ENCODE measurements at regions not wholly inside any gene's neighbourhood (a gene's known extent, or its start where the extent isn't known, plus 50 kb on each side); places are given as distances from the start of the nearest gene placed in this dataset.

DNA sequence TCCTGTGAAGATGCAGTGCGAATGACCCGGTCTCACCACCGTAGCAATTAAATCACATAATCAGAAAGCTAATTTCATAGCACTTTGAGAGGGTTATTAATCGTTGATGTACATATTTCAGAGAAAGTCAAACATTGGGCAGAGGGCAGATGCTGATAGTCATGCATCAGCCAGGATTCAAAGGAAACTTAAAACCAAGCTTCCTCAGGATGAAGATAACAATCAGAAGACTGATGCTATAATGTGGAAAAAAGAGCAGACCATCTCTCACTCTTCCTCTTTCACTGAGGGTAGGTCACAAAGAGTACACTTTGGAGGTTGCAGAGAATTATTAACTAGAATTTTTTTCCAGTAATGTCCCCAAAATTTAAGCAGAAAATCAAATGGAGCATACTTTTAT, 1027.7 kb upstream of the ZEB2 start:
- Histone ChIP-seq H3K4me1 (no peaks in the 10 kb centered on the region), H3K36me3 (no peaks in the 10 kb centered on the region), H3K27me3 (no peaks in the 10 kb centered on the region), H3K9me3 (no peaks in the 10 kb centered on the region), H3K4me3 (no peak overlapping the region), H3K27ac (no peak overlapping the region)
- intact Hi-C loops (cut with DNase I) = no loop called here
- ATAC-seq (no peak), DNase-seq (no peak)
- no peak for TF ChIP-seq CTCF (IDR thresholded peaks at IDR 0.05)

- no peaks in the 10 kb centered on the region for H3K9me3 ChIP-seq
- no peak for TF ChIP-seq CTCF (IDR thresholded peaks at IDR 0.05)
- no peaks in the 10 kb centered on the region for H3K36me3 ChIP-seq
- intact Hi-C loops (cut with DNase I) = no loop called here
- no peak for ATAC-seq
- DNase-seq = no peak
- no peak overlapping the region for H3K27ac ChIP-seq
- no peaks in the 10 kb centered on the region for H3K4me1 ChIP-seq
- no peaks in the 10 kb centered on the region for H3K27me3 ChIP-seq
- no peak overlapping the region for H3K4me3 ChIP-seq
Observed at GRCh38 chr2:145546091-145546490, 1026.2 kb upstream of the ZEB2 start.

DNA sequence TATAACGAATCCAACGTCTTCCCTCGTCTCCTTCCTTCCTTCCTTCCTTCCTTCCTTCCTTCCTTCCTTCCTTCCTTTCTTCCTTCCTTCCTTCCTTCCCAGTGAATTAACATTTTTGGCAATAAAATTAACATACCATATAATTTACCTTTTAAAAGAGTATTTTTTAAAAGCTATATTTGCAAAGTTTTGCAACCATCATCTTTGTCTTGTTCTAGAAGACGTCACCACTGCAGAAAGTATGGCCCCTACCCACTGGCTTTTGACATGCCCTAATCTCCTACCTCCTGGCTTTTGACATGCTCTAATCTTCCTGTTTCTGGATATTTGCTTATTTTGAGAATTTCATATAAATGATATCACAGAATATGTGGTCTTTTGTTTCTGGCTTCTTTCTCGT, 1023.9 kb upstream of the ZEB2 start:
- Histone ChIP-seq H3K27ac (no peak overlapping the region), H3K36me3 (no peaks in the 10 kb centered on the region), H3K4me3 (no peak overlapping the region), H3K9me3 (no peaks in the 10 kb centered on the region), H3K4me1 (no peaks in the 10 kb centered on the region), H3K27me3 (no peaks in the 10 kb centered on the region)
- TF ChIP-seq CTCF (IDR thresholded peaks at IDR 0.05) = no peak
- intact Hi-C loops (cut with DNase I) = no loop called here
- DNase-seq (no peak), ATAC-seq (no peak)

GRCh38 chr2:145543155-145543554, 1023.2 kb upstream of the ZEB2 start:
- ATAC-seq (no peak), DNase-seq (no peak)
- intact Hi-C loops (cut with DNase I) = no loop called here
- Histone ChIP-seq H3K4me1 (no peaks in the 10 kb centered on the region), H3K36me3 (no peaks in the 10 kb centered on the region), H3K4me3 (no peak overlapping the region), H3K27me3 (no peaks in the 10 kb centered on the region), H3K9me3 (no peaks in the 10 kb centered on the region), H3K27ac (no peak overlapping the region)
- no peak for TF ChIP-seq CTCF (IDR thresholded peaks at IDR 0.05)

GRCh38 chr2:145541028-145541427, 1021.1 kb upstream of the ZEB2 start:
- Histone ChIP-seq H3K4me1 (no peaks in the 10 kb centered on the region), H3K27me3 (no peaks in the 10 kb centered on the region), H3K9me3 (no peaks in the 10 kb centered on the region), H3K4me3 (no peak overlapping the region), H3K27ac (no peak overlapping the region), H3K36me3 (no peaks in the 10 kb centered on the region)
- intact Hi-C loops (cut with DNase I) = no loop called here
- no peak for DNase-seq
- ATAC-seq = no peak
- no peak for TF ChIP-seq CTCF (IDR thresholded peaks at IDR 0.05)

All from left lung (tissue), 4 donors.